T-cell (primary cell): ENCODE measurements at regions not wholly inside any gene's neighbourhood (a gene's known extent, or its start where the extent isn't known, plus 50 kb on each side); places are given as distances from the start of the nearest gene placed in this dataset.

ENCODE experiments used
- ATAC-seq, 4 experiments: fragments of 200-7000 bp in 3 of 4; fragments of 150-1000 bp in 1 of 4; cut with Tn5 transposase; replicated peaks in 1 of 4; 1 replicate in 3 of 4; 2 replicates in 1 of 4; pipeline ENCODE4 v1.10.0; 2021; ENCODE audit warnings: moderate library complexity in 3 of 4, mild to moderate bottlenecking in 2 of 4, moderate number of reproducible peaks in 1 of 4
- CTCF ChIA-PET, 2 donors: fragments of 300-600 bp; sonication (Branson Sonifier 250); formaldehyde crosslinking; loops; one replicate each; lab custom pipeline; 2022; ENCODE audit warnings: antibody characterized with exemption in 2 of 2; lab: Charles Lee
- POLR2A ChIA-PET, 2 donors: fragments of 300-600 bp; sonication (Branson Sonifier 250); formaldehyde crosslinking; loops; one replicate each; lab custom pipeline; 2022; ENCODE audit warnings: antibody characterized with exemption in 2 of 2; lab: Charles Lee
- DNase-seq, 35 experiments: peaks; one replicate each; pipeline versions ENCODE4 v3.0.0 to v3.0.0-alpha.2; 2013 to 2023
- H3K27ac ChIP-seq: one replicate; pipeline ENCODE4 v1.5.1; 2013; ENCODE audit warnings: low read length
- H3K27me3 ChIP-seq, 2 experiments: replicated peaks in 1 of 2; 1 replicate in 1 of 2; 2 replicates in 1 of 2; pipeline versions ENCODE4 v1.6.1 to v1.7.0; 2013; ENCODE audit warnings: low read length in 1 of 2, mixed read lengths in 1 of 2; ENCODE audit not compliant: control insufficient read depth in 2 of 2, insufficient read depth in 2 of 2; ENCODE audit errors: extremely low read depth in 1 of 2
- H3K36me3 ChIP-seq, 2 donors: 1 replicate in 1 of 2; 2 replicates in 1 of 2; pipeline versions ENCODE4 v1.6.1 to v1.7.0; 2013; ENCODE audit warnings: low read length in 1 of 2; ENCODE audit not compliant: control insufficient read depth in 2 of 2, insufficient read depth in 1 of 2; ENCODE audit errors: extremely low read depth in 1 of 2
- H3K4me1 ChIP-seq, 2 experiments: 1 replicate in 1 of 2; 2 replicates in 1 of 2; pipeline versions ENCODE4 v1.6.1 to v1.7.0; 2013; ENCODE audit warnings: low read length in 2 of 2, mixed read lengths in 1 of 2; ENCODE audit not compliant: insufficient read depth in 2 of 2, control insufficient read depth in 1 of 2; ENCODE audit errors: extremely low read depth in 1 of 2
- H3K4me3 ChIP-seq, 2 donors: 1 replicate in 1 of 2; 2 replicates in 1 of 2; pipeline versions ENCODE4 v1.5.1 to v1.7.0; 2013; ENCODE audit warnings: mild to moderate bottlenecking in 2 of 2, low read length in 1 of 2, moderate library complexity in 1 of 2; ENCODE audit not compliant: control insufficient read depth in 1 of 2; ENCODE audit errors: extremely low read depth in 1 of 2
- H3K9me3 ChIP-seq: 2 replicates; pipeline ENCODE4 v1.7.0; 2013
- H3K27ac Mint-ChIP-seq, 2 donors: one replicate each; pipeline ENCODE4 v1.8.0; 2020 to 2021; ENCODE audit warnings: mild to moderate bottlenecking in 2 of 2, mixed read lengths in 2 of 2
- H3K27me3 Mint-ChIP-seq, 2 donors: one replicate each; pipeline ENCODE4 v1.8.0; 2021 to 2022; ENCODE audit warnings: mixed read lengths in 2 of 2
- H3K36me3 Mint-ChIP-seq: one replicate; pipeline ENCODE4 v1.8.0; 2021; ENCODE audit warnings: mixed read lengths
- H3K4me1 Mint-ChIP-seq, 3 donors: one replicate each; pipeline ENCODE4 v1.8.0; 2020 to 2022; ENCODE audit warnings: mixed read lengths in 3 of 3, mild to moderate bottlenecking in 1 of 3
- H3K4me3 Mint-ChIP-seq, 3 donors: one replicate each; pipeline ENCODE4 v1.8.0; 2020 to 2022; ENCODE audit warnings: mild to moderate bottlenecking in 3 of 3, mixed read lengths in 3 of 3, moderate library complexity in 3 of 3
- H3K9me3 Mint-ChIP-seq, 3 donors: one replicate each; pipeline ENCODE4 v1.8.0; 2020 to 2022; ENCODE audit warnings: mixed read lengths in 3 of 3
- WGBS: methylation state at CpG from one replicate; pipeline ENCODE4 v1.1.5; 2013; ENCODE audit warnings: missing lambda C conversion rate; ENCODE audit not compliant: insufficient coverage; 5-methylcytosine and 5-hydroxymethylcytosine counted together

GRCh38 chr3:41127414-41127813 lies 71.9 kb upstream of the CTNNB1 start:
- CTCF ChIA-PET, result no interaction called here
- WGBS, result 71% methylated on average over 1 of the region's 2 CpGs
- Mint-ChIP-seq H3K9me3 (peaks cover 7 to 26% (median 15%) of the 10 kb centered on the region in 3 donors), H3K4me3 (no peak overlapping the region), H3K27me3 (peaks cover 0 to 4% of the 10 kb centered on the region in 2 donors), H3K27ac (no peak overlapping the region), H3K36me3 (peaks cover 9% of the 10 kb centered on the region), H3K4me1 (no peaks in the 10 kb centered on the region)
- ATAC-seq (no peak), DNase-seq (no peak)
- no peaks in the 10 kb centered on the region for H3K36me3 ChIP-seq
- no peaks in the 10 kb centered on the region for H3K4me1 ChIP-seq
- H3K9me3 ChIP-seq, result peaks cover 2% of the 10 kb centered on the region
- H3K4me3 ChIP-seq, result no peak overlapping the region
- no peak overlapping the region for H3K27ac ChIP-seq
- H3K27me3 ChIP-seq, result peaks cover 0 to 2% of the 10 kb centered on the region in 2 experiments
- POLR2A ChIA-PET, result no interaction called here

GRCh38 chr3:41129731-41130130 lies 69.6 kb upstream of the CTNNB1 start:
- Mint-ChIP-seq H3K27me3 (peaks cover 0 to 10% of the 10 kb centered on the region in 2 donors), H3K9me3 (peaks cover 7 to 26% (median 15%) of the 10 kb centered on the region in 3 donors), H3K27ac (no peak overlapping the region), H3K4me3 (no peak overlapping the region), H3K36me3 (peaks cover 9% of the 10 kb centered on the region), H3K4me1 (no peaks in the 10 kb centered on the region)
- POLR2A ChIA-PET, result no interaction called here
- no peaks in the 10 kb centered on the region for H3K4me1 ChIP-seq
- no peak overlapping the region for H3K27ac ChIP-seq
- no peaks in the 10 kb centered on the region for H3K36me3 ChIP-seq
- H3K27me3 ChIP-seq, result peaks cover 0 to 2% of the 10 kb centered on the region in 2 experiments
- ATAC-seq (no peak), DNase-seq (no peak)
- CTCF ChIA-PET, result no interaction called here
- H3K4me3 ChIP-seq, result no peak overlapping the region
- H3K9me3 ChIP-seq, result peaks cover 2% of the 10 kb centered on the region
- no CpG with 5 or more reads among the region's 1 CpG for WGBS

- Histone ChIP-seq H3K4me1 (no peaks in the 10 kb centered on the region), H3K36me3 (no peaks in the 10 kb centered on the region), H3K9me3 (peaks cover 2% of the 10 kb centered on the region), H3K4me3 (no peak overlapping the region), H3K27ac (no peak overlapping the region), H3K27me3 (peaks cover 0 to 2% of the 10 kb centered on the region in 2 experiments)
- Mint-ChIP-seq H3K27me3 (peaks cover 0 to 6% of the 10 kb centered on the region in 2 donors), H3K27ac (no peak overlapping the region), H3K9me3 (peaks cover 7 to 22% (median 12%) of the 10 kb centered on the region in 3 donors), H3K4me3 (no peak overlapping the region), H3K4me1 (no peaks in the 10 kb centered on the region), H3K36me3 (peaks cover 4% of the 10 kb centered on the region)
- ATAC-seq (no peak), DNase-seq (no peak)
- 100% methylated on average over 2 of the region's 3 CpGs for WGBS
- CTCF ChIA-PET, result no interaction called here
- POLR2A ChIA-PET, result interaction anchor here in 1 of 2 donors (0.5 kb wide), 1 partner anchor 341 kb away, joined by 3 read pairs; no protein-coding TSS in a partner anchor
These were observed 68.1 kb upstream of the CTNNB1 start for GRCh38 chr3:41131224-41131623.

GRCh38 chr3:41137686-41138111 lies 61.6 kb upstream of the CTNNB1 start:
- Mint-ChIP-seq H3K27me3 (peaks cover 0 to 6% of the 10 kb centered on the region in 2 donors), H3K9me3 (no peaks in the 10 kb centered on the region), H3K4me3 (no peak overlapping the region), H3K27ac (no peak overlapping the region), H3K36me3 (no peaks in the 10 kb centered on the region), H3K4me1 (peaks cover 0 to 14% (median 10%) of the 10 kb centered on the region in 3 donors)
- no peaks in the 10 kb centered on the region for H3K4me1 ChIP-seq
- no peak overlapping the region for H3K4me3 ChIP-seq
- ChIA-PET POLR2A (no interaction called here), CTCF (no interaction called here)
- no peaks in the 10 kb centered on the region for H3K36me3 ChIP-seq
- no peak overlapping the region for H3K27ac ChIP-seq
- H3K27me3 ChIP-seq, result no peaks in the 10 kb centered on the region
- no peak for ATAC-seq
- no peak for DNase-seq
- H3K9me3 ChIP-seq, result no peaks in the 10 kb centered on the region
- 56% methylated on average over 1 of the region's 1 CpG for WGBS

- H3K4me3 Mint-ChIP-seq, result no peak overlapping the region
- no CpG with 5 or more reads among the region's 3 CpGs for WGBS
- no peak for DNase-seq
These were observed 61.2 kb upstream of the CTNNB1 start for GRCh38 chr3:41138146-41138545.

GRCh38 chr3:41138601-41139000 lies 60.7 kb upstream of the CTNNB1 start:
- no peaks in the 10 kb centered on the region for H3K36me3 ChIP-seq
- Mint-ChIP-seq H3K36me3 (no peaks in the 10 kb centered on the region), H3K4me1 (peaks cover 0 to 14% (median 10%) of the 10 kb centered on the region in 3 donors), H3K27ac (no peak overlapping the region), H3K9me3 (no peaks in the 10 kb centered on the region), H3K4me3 (no peak overlapping the region), H3K27me3 (peaks cover 0 to 6% of the 10 kb centered on the region in 2 donors)
- no peak for ATAC-seq
- H3K9me3 ChIP-seq, result no peaks in the 10 kb centered on the region
- no peaks in the 10 kb centered on the region for H3K27me3 ChIP-seq
- WGBS, result 100% methylated on average over 1 of the region's 3 CpGs
- no peaks in the 10 kb centered on the region for H3K4me1 ChIP-seq
- DNase-seq, result no peak
- no peak overlapping the region for H3K4me3 ChIP-seq
- no peak overlapping the region for H3K27ac ChIP-seq
- POLR2A ChIA-PET, result no interaction called here
- CTCF ChIA-PET, result no interaction called here

More at GRCh38 chr3:41138146-41138545, 61.2 kb upstream of the CTNNB1 start:
- ChIA-PET CTCF (no interaction called here), POLR2A (no interaction called here)
- Histone ChIP-seq H3K9me3 (no peaks in the 10 kb centered on the region), H3K4me1 (no peaks in the 10 kb centered on the region), H3K4me3 (no peak overlapping the region), H3K27me3 (no peaks in the 10 kb centered on the region), H3K36me3 (no peaks in the 10 kb centered on the region), H3K27ac (no peak overlapping the region)
- no peak for ATAC-seq
- H3K9me3 Mint-ChIP-seq, result no peaks in the 10 kb centered on the region
- H3K27me3 Mint-ChIP-seq, result peaks cover 0 to 6% of the 10 kb centered on the region in 2 donors
- peaks cover 0 to 14% (median 10%) of the 10 kb centered on the region in 3 donors for H3K4me1 Mint-ChIP-seq
- no peaks in the 10 kb centered on the region for H3K36me3 Mint-ChIP-seq
- H3K27ac Mint-ChIP-seq, result no peak overlapping the region

- no peak overlapping the region for H3K4me3 Mint-ChIP-seq
- ChIA-PET POLR2A (no interaction called here), CTCF (no interaction called here)
- H3K4me1 Mint-ChIP-seq, result peaks cover 0 to 14% (median 10%) of the 10 kb centered on the region in 3 donors
- no peaks in the 10 kb centered on the region for H3K27me3 Mint-ChIP-seq
- no peaks in the 10 kb centered on the region for H3K36me3 ChIP-seq
- H3K4me1 ChIP-seq, result no peaks in the 10 kb centered on the region
- H3K36me3 Mint-ChIP-seq, result no peaks in the 10 kb centered on the region
- H3K9me3 Mint-ChIP-seq, result no peaks in the 10 kb centered on the region
- no peak for DNase-seq
- no peaks in the 10 kb centered on the region for H3K27me3 ChIP-seq
- H3K9me3 ChIP-seq, result no peaks in the 10 kb centered on the region
- no peak overlapping the region for H3K27ac ChIP-seq
- H3K27ac Mint-ChIP-seq, result no peak overlapping the region
- WGBS, result 72% methylated on average over 3 of the region's 3 CpGs
- ATAC-seq, result no peak
- H3K4me3 ChIP-seq, result no peak overlapping the region
These were observed 59.1 kb upstream of the CTNNB1 start for GRCh38 chr3:41140242-41140641.
